ENCODE measurements at regions not wholly inside any gene's neighbourhood (a gene's known extent, or its start where the extent isn't known, plus 50 kb on each side); places are given as distances from the start of the nearest gene placed in this dataset.

GRCh38 chr4:62394766-62395165 lies 1194.6 kb downstream of the ADGRL3 start:
- H3K4me1 Mint-ChIP-seq: no peaks in the 10 kb centered on the region
- Histone ChIP-seq H4K91ac (ENCODE audit: insufficient read length, low read depth, low read length) (no peak overlapping the region), H2BK15ac (ENCODE audit: low read depth, low read length) (no peak overlapping the region), H4K20me1 (ENCODE audit: control insufficient read depth, insufficient read depth, insufficient read length) (no peaks in the 10 kb centered on the region), H4K8ac (replicated peaks; ENCODE audit: insufficient read length, low read depth, low read length) (no peak overlapping the region), H3K27ac (ENCODE audit: insufficient read length, low read depth, low read length) (no peak overlapping the region), H2BK20ac (ENCODE audit: low read depth, low read length, poor library complexity, severe bottlenecking) (no peak overlapping the region), H3K23me2 (ENCODE audit: insufficient read length, low read depth, low read length, poor library complexity, severe bottlenecking) (no peaks in the 10 kb centered on the region), H2AK5ac (ENCODE audit: insufficient read length, low read length) (no peak overlapping the region), H3T11ph (ENCODE audit: low read length) (no peak overlapping the region), H2BK120ac (ENCODE audit: low read depth, low read length, poor library complexity, severe bottlenecking) (no peak overlapping the region), H2BK5ac (ENCODE audit: insufficient read length, low read length) (no peak overlapping the region), H3K79me2 (ENCODE audit: insufficient read depth, low read length) (no peaks in the 10 kb centered on the region), H3K79me1 (ENCODE audit: insufficient read depth, low read depth, low read length, poor library complexity, severe bottlenecking) (no peaks in the 10 kb centered on the region), H3K18ac (ENCODE audit: insufficient read length, low read depth, low read length) (no peak overlapping the region), H2AFZ (ENCODE audit: low read length) (no peak overlapping the region), H3K27me3 (ENCODE audit: insufficient read depth, low read length) (no peaks in the 10 kb centered on the region; the same call in 1 of the 2 replicates), H3K14ac (ENCODE audit: insufficient read depth, low read length) (no peak overlapping the region), H2BK12ac (ENCODE audit: insufficient read length, low read depth, low read length) (no peak overlapping the region), H4K5ac (ENCODE audit: insufficient read length, low read depth, low read length) (no peak overlapping the region), H3K9me3 (ENCODE audit: control insufficient read depth, low read depth, low read length) (no peaks in the 10 kb centered on the region), H3K23ac (ENCODE audit: insufficient read length, low read depth, low read length) (no peak overlapping the region), H3K4ac (ENCODE audit: low read depth, low read length) (no peak overlapping the region), H3K56ac (ENCODE audit: insufficient read length, low read depth, low read length) (no peak overlapping the region), H3K4me2 (ENCODE audit: insufficient read depth, insufficient read length, low read length) (no peak overlapping the region), H3K4me1 (ENCODE audit: insufficient read depth, low read length) (no peaks in the 10 kb centered on the region), H3K9ac (ENCODE audit: extremely low read depth, insufficient read length, low read length) (no peak overlapping the region)
- H3K27me3 Mint-ChIP-seq (ENCODE audit: low read depth): no peaks in the 10 kb centered on the region
- no peak for DNase-seq
- no peaks in the 10 kb centered on the region for H3K36me3 Mint-ChIP-seq (ENCODE audit: insufficient read depth in 1 of 3, low read depth in 3 of 3)
- TF ChIP-seq CTCF (conservative IDR thresholded peaks at IDR 0.05): no peak
- H3K27ac Mint-ChIP-seq: no peak overlapping the region
- H3K9me3 Mint-ChIP-seq: no peaks in the 10 kb centered on the region
- H3K4me3 Mint-ChIP-seq: no peak overlapping the region
- no CpG with 5 or more reads among the region's 1 CpG for WGBS (ENCODE audit: extremely low coverage, insufficient read length, low lambda C conversion rate)

Data from H9 (cell line).